H1 (cell line): ENCODE measurements at regions not wholly inside any gene's neighbourhood (a gene's known extent, or its start where the extent isn't known, plus 50 kb on each side); places are given as distances from the start of the nearest gene placed in this dataset.

Experiments used
- CTCF ChIA-PET: fragments of 300-600 bp; sonication (Branson Sonifier 250); formaldehyde crosslinking; loops from one replicate; lab custom pipeline; 2021; ENCODE audit not compliant: partially characterized antibody; lab: Charles Lee
- POLR2A ChIA-PET: fragments of 300-600 bp; sonication (Branson Sonifier 250); formaldehyde crosslinking; loops from one replicate; lab custom pipeline; 2021; ENCODE audit warnings: inconsistent platforms; ENCODE audit not compliant: partially characterized antibody; lab: Charles Lee
- DNase-seq, 2 experiments: peaks; one replicate each; pipeline versions ENCODE4 v3.0.0 to v3.0.0-alpha.2; 2010 to 2022; ENCODE audit warnings: low spot score in 2 of 2, low read depth in 1 of 2, mixed read lengths in 1 of 2
- FAIRE-seq: peaks from 2 replicates; lab custom pipeline; 2011; peaks lifted over from hg19 to GRCh38; lab: Jason Lieb, UNC
- H2AFZ ChIP-seq: 2 replicates; pipeline ENCODE4 v1.8.1; 2012; ENCODE audit warnings: low read length, inconsistent platforms
- H2AK5ac ChIP-seq: 2 replicates; pipeline ENCODE4 v1.6.1; 2013; ENCODE audit warnings: low read depth, low read length
- H2BK120ac ChIP-seq: replicated peaks from 2 replicates; pipeline ENCODE3; 2013; ENCODE audit warnings: low read depth, low read length, inconsistent platforms
- H2BK12ac ChIP-seq: 2 replicates; pipeline ENCODE4 v1.6.1; 2013; ENCODE audit warnings: low read depth, low read length
- H2BK15ac ChIP-seq: 2 replicates; pipeline ENCODE4 v1.6.1; 2013; ENCODE audit warnings: low read length
- H2BK20ac ChIP-seq: 2 replicates; pipeline ENCODE4 v1.6.1; 2013; ENCODE audit warnings: low read length
- H2BK5ac ChIP-seq: 2 replicates; pipeline ENCODE4 v1.6.1; 2013; ENCODE audit warnings: low read depth, low read length
- H3K14ac ChIP-seq: 2 replicates; pipeline ENCODE4 v1.6.1; 2013; ENCODE audit warnings: inconsistent platforms; ENCODE audit not compliant: insufficient read length
- H3K18ac ChIP-seq: 2 replicates; pipeline ENCODE4 v1.6.1; 2013; ENCODE audit warnings: low read length; ENCODE audit errors: extremely low read depth
- H3K23ac ChIP-seq: 2 replicates; pipeline ENCODE4 v1.6.1; 2013; ENCODE audit warnings: inconsistent platforms; ENCODE audit not compliant: insufficient read length
- H3K23me2 ChIP-seq: 2 replicates; pipeline ENCODE4 v1.6.1; 2013; ENCODE audit warnings: low read depth, low read length
- H3K27ac ChIP-seq: 2 replicates; pipeline ENCODE4 v1.6.1; 2011; ENCODE audit warnings: low read depth, low read length, inconsistent platforms
- H3K27me3 ChIP-seq, 4 experiments: replicated peaks in 1 of 4; 1 replicate in 1 of 4; 2 replicates in 3 of 4; pipeline versions ENCODE4 v1.6.1 to v1.8.1; 2011 to 2013; ENCODE audit warnings: low read length in 3 of 4, mild to moderate bottlenecking in 3 of 4, inconsistent platforms in 2 of 4, mixed read lengths in 2 of 4, moderate library complexity in 1 of 4; ENCODE audit not compliant: control insufficient read depth in 3 of 4, insufficient read depth in 3 of 4; ENCODE audit errors: extremely low read depth in 1 of 4
- H3K36me3 ChIP-seq, 4 experiments: 2 replicates each; pipeline versions ENCODE4 v1.6.1 to v1.8.1; 2011 to 2013; ENCODE audit warnings: mild to moderate bottlenecking in 4 of 4, low read length in 3 of 4, moderate library complexity in 2 of 4, control low read depth in 1 of 4, inconsistent platforms in 1 of 4; ENCODE audit not compliant: insufficient read depth in 4 of 4, control insufficient read depth in 2 of 4
- H3K4ac ChIP-seq: replicated peaks from 2 replicates; pipeline ENCODE3; 2013; ENCODE audit warnings: low read length, low read depth, mixed read lengths, inconsistent platforms; ENCODE audit not compliant: insufficient read length
- H3K4me1 ChIP-seq, 4 experiments: replicated peaks in 1 of 4; 1 replicate in 1 of 4; 2 replicates in 3 of 4; pipeline versions ENCODE4 v1.6.1 to v1.8.1; 2011 to 2013; ENCODE audit warnings: low read length in 3 of 4, inconsistent platforms in 2 of 4, mixed read lengths in 1 of 4; ENCODE audit not compliant: insufficient read depth in 4 of 4, control insufficient read depth in 3 of 4
- H3K4me2 ChIP-seq, 2 experiments: 2 replicates each; pipeline versions ENCODE4 v1.6.1 to v1.8.1; 2011 to 2013; ENCODE audit warnings: low read depth in 2 of 2, low read length in 2 of 2, control low read depth in 1 of 2, inconsistent platforms in 1 of 2, mild to moderate bottlenecking in 1 of 2; ENCODE audit not compliant: insufficient read depth in 1 of 2
- H3K4me3 ChIP-seq, 4 experiments: fragments of 200-600, 300-600 bp in 1 of 4; sonication (generic), shearing (Covaris generic), sonication (Bioruptor Twin) in 1 of 4; 2 replicates each; pipeline versions ENCODE4 v1.5.1 to v1.8.1; 2011 to 2016; ENCODE audit warnings: low read length in 4 of 4, low read depth in 3 of 4, control low read depth in 2 of 4, inconsistent platforms in 2 of 4, mild to moderate bottlenecking in 2 of 4, mixed read lengths in 1 of 4, moderate library complexity in 1 of 4; ENCODE audit not compliant: insufficient read depth in 2 of 4; ENCODE audit errors: extremely low read depth in 1 of 4
- H3K56ac ChIP-seq: replicated peaks from 2 replicates; pipeline ENCODE3; 2013; ENCODE audit warnings: low read depth, mild to moderate bottlenecking, mixed read lengths, low read length, inconsistent platforms; ENCODE audit not compliant: insufficient read length
- H3K79me1 ChIP-seq: 2 replicates; pipeline ENCODE4 v1.6.1; 2013; ENCODE audit warnings: low read depth, low read length, control low read depth
- H3K79me2 ChIP-seq, 2 experiments: 2 replicates each; pipeline versions ENCODE4 v1.6.1 to v1.8.1; 2012 to 2013; ENCODE audit warnings: low read length in 2 of 2, mild to moderate bottlenecking in 2 of 2, inconsistent platforms in 1 of 2; ENCODE audit not compliant: insufficient read depth in 2 of 2, control insufficient read depth in 1 of 2
- H3K9ac ChIP-seq, 4 experiments: replicated peaks in 1 of 4; 1 replicate in 1 of 4; 2 replicates in 3 of 4; pipeline versions ENCODE4 v1.6.1 to v1.8.1; 2011 to 2013; ENCODE audit warnings: low read depth in 3 of 4, low read length in 3 of 4, control low read depth in 2 of 4, mild to moderate bottlenecking in 2 of 4, moderate library complexity in 2 of 4, inconsistent platforms in 1 of 4; ENCODE audit errors: extremely low read depth in 1 of 4
- H3K9me3 ChIP-seq, 2 experiments: 2 replicates each; pipeline versions ENCODE4 v1.6.1 to v1.8.1; 2012 to 2013; ENCODE audit warnings: mild to moderate bottlenecking in 2 of 2, moderate library complexity in 2 of 2, control low read depth in 1 of 2, inconsistent platforms in 1 of 2, low read depth in 1 of 2, low read length in 1 of 2, mixed read lengths in 1 of 2; ENCODE audit not compliant: insufficient read depth in 2 of 2
- H4K20me1 ChIP-seq, 2 experiments: replicated peaks in 1 of 2; 2 replicates each; pipeline versions ENCODE3 to v1.8.1; 2011 to 2013; ENCODE audit warnings: inconsistent platforms in 2 of 2, low read length in 2 of 2, mild to moderate bottlenecking in 1 of 2; ENCODE audit not compliant: insufficient read depth in 2 of 2, control insufficient read depth in 1 of 2
- H4K5ac ChIP-seq: 2 replicates; pipeline ENCODE4 v1.6.1; 2013; ENCODE audit warnings: low read length, low read depth, mixed read lengths, inconsistent platforms; ENCODE audit not compliant: insufficient read length
- H4K8ac ChIP-seq: 2 replicates; pipeline ENCODE4 v1.8.0; 2013; ENCODE audit warnings: mild to moderate bottlenecking, moderate library complexity, low read length, inconsistent platforms; ENCODE audit not compliant: insufficient read depth; ENCODE audit errors: extremely low read depth
- H4K91ac ChIP-seq: replicated peaks from 2 replicates; pipeline ENCODE3; 2013; ENCODE audit warnings: low read length, mixed read lengths, inconsistent platforms; ENCODE audit not compliant: insufficient read length
- EZH2 ChIP-seq: fragments of 200-600 bp; sonication (generic); IDR thresholded peaks from 2 replicates; pipeline ENCODE4 v1.7.1; 2012; ENCODE audit warnings: low read depth, mild to moderate bottlenecking, moderate library complexity, low read length, inconsistent platforms; ENCODE audit not compliant: severe bottlenecking

DNA sequence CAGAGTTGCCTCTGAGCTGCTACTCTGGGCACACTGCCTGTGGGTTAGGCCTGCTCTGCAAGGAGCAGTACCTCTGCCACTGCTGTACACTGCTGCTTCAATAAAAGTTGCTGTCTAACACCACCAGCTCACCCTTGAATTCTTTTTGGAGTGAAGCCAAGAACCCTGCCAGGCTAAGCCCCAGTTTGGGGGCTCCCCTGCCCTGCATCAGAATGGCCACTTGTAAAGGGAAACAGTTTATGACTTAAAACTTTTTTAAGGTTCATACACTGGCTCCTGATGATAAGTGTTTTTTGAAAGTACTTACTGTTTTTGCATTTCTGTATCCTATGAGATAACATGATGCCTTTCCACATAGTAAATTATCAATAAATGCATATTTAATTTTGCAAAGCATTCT lies 310.0 kb downstream of the LMO4 start:
- Histone ChIP-seq H3K79me2 (no peaks in the 10 kb centered on the region), H3K18ac (no peak overlapping the region), H2AFZ (no peak overlapping the region), H3K14ac (no peak overlapping the region), H3K36me3 (peaks cover 0 to 4% (median 0%) of the 10 kb centered on the region in 4 experiments; a peak in 1 of 8 replicates), H3K27ac (no peak overlapping the region), H3K23ac (no peak overlapping the region), H3K9ac (no peak overlapping the region), H4K8ac (no peak overlapping the region), H2BK15ac (no peak overlapping the region), H3K4me2 (no peak overlapping the region), H4K91ac (no peak overlapping the region), H3K23me2 (no peaks in the 10 kb centered on the region), H3K4ac (no peak overlapping the region), H2BK5ac (no peak overlapping the region), H3K4me1 (peaks cover 0 to 8% (median 5%) of the 10 kb centered on the region in 4 experiments; a peak in 4 of 7 replicates), H2BK12ac (no peak overlapping the region), H4K5ac (no peak overlapping the region), H4K20me1 (no peaks in the 10 kb centered on the region), H3K79me1 (no peaks in the 10 kb centered on the region), H2BK120ac (no peak overlapping the region), H2AK5ac (no peak overlapping the region), H2BK20ac (no peak overlapping the region), H3K27me3 (no peaks in the 10 kb centered on the region), H3K9me3 (peaks cover 19 to 25% of the 10 kb centered on the region in 2 experiments), H3K56ac (no peak overlapping the region), H3K4me3 (no peak overlapping the region)
- FAIRE-seq (no peak), DNase-seq (no peak)
- ChIA-PET CTCF (no interaction called here), POLR2A (no interaction called here)
- no peak for TF ChIP-seq EZH2
